ENCODE measurements at regions not wholly inside any gene's neighbourhood (a gene's known extent, or its start where the extent isn't known, plus 50 kb on each side); places are given as distances from the start of the nearest gene placed in this dataset.

- no peak for ATAC-seq
- no peak for DNase-seq
Observed at GRCh38 chr3:104854468-104854867, 512.2 kb upstream of the ALCAM start.

GRCh38 chr3:104855702-104856101 lies 511.0 kb upstream of the ALCAM start:
- DNase-seq (no peak), ATAC-seq (no peak)

- no peak for ATAC-seq
- DNase-seq: no peak
Observed at GRCh38 chr3:104856741-104857140, 510.0 kb upstream of the ALCAM start.

GRCh38 chr3:104868291-104868690 lies 498.4 kb upstream of the ALCAM start:
- ATAC-seq (no peak), DNase-seq (no peak)

GRCh38 chr3:104870276-104870675 lies 496.4 kb upstream of the ALCAM start:
- no peak for DNase-seq
- no peak for ATAC-seq

GRCh38 chr3:104873331-104873730 lies 493.4 kb upstream of the ALCAM start:
- ATAC-seq (no peak), DNase-seq (no peak)

- ATAC-seq (no peak), DNase-seq (no peak)
Observed at GRCh38 chr3:104878395-104878794, 488.3 kb upstream of the ALCAM start.

GRCh38 chr3:104879919-104880318 lies 486.8 kb upstream of the ALCAM start:
- DNase-seq: no peak
- no peak for ATAC-seq

GRCh38 chr3:104885214-104885814 lies 481.4 kb upstream of the ALCAM start:
- no peak for ATAC-seq
- no peak for DNase-seq

GRCh38 chr3:104886220-104886995 lies 480.3 kb upstream of the ALCAM start:
- ATAC-seq: no peak
- DNase-seq: no peak

- ATAC-seq: no peak
- DNase-seq: no peak
Observed at GRCh38 chr3:104887069-104887468, 479.6 kb upstream of the ALCAM start.

GRCh38 chr3:104887619-104888018 lies 479.1 kb upstream of the ALCAM start:
- DNase-seq: no peak

GRCh38 chr3:104892044-104892443 lies 474.7 kb upstream of the ALCAM start:
- DNase-seq (no peak), ATAC-seq (no peak)

More at GRCh38 chr3:104887619-104888018, 479.1 kb upstream of the ALCAM start:
- ATAC-seq: no peak

GRCh38 chr3:104896624-104897023 lies 470.1 kb upstream of the ALCAM start:
- no peak for ATAC-seq

GRCh38 chr3:104901396-104901795 lies 465.3 kb upstream of the ALCAM start:
- DNase-seq (no peak), ATAC-seq (no peak)

More at GRCh38 chr3:104896624-104897023, 470.1 kb upstream of the ALCAM start:
- DNase-seq: no peak

- DNase-seq: no peak
- ATAC-seq: no peak
Observed at GRCh38 chr3:104903064-104903463, 463.6 kb upstream of the ALCAM start.

GRCh38 chr3:104906001-104906639 lies 460.6 kb upstream of the ALCAM start:
- ATAC-seq: no peak
- DNase-seq: no peak

GRCh38 chr3:104907507-104907906 lies 459.2 kb upstream of the ALCAM start:
- DNase-seq: no peak
- no peak for ATAC-seq

GRCh38 chr3:104908761-104909160 lies 457.9 kb upstream of the ALCAM start:
- ATAC-seq (no peak), DNase-seq (no peak)

GRCh38 chr3:104909198-104909597 lies 457.5 kb upstream of the ALCAM start:
- ATAC-seq: no peak
- no peak for DNase-seq

- DNase-seq (no peak), ATAC-seq (no peak)
Observed at GRCh38 chr3:104909721-104910120, 457.0 kb upstream of the ALCAM start.

- ATAC-seq: no peak
- no peak for DNase-seq
Observed at GRCh38 chr3:104911376-104911775, 455.3 kb upstream of the ALCAM start.

GRCh38 chr3:104916971-104917370 lies 449.7 kb upstream of the ALCAM start:
- no peak for DNase-seq
- ATAC-seq: no peak
